NCI-H82 treated with DMSO at 0.1 percent for 48 hours (cell line): ENCODE measurements at regions not wholly inside any gene's neighbourhood (a gene's known extent, or its start where the extent isn't known, plus 50 kb on each side); places are given as distances from the start of the nearest gene placed in this dataset.

Source experiments
- DNase-seq: peaks from one replicate; lab custom pipeline; 2025; ENCODE audit not compliant: unreplicated experiment; lab: John Stamatoyannopoulos, UW

- no peak for DNase-seq
Observed at GRCh38 chr15:98139337-98139736, 178.8 kb downstream of the ARRDC4 start.

GRCh38 chr15:98142572-98142971 is 182.1 kb downstream of the ARRDC4 start:
- DNase-seq, result no peak

- no peak for DNase-seq
Observed at GRCh38 chr15:98143116-98143515, 182.6 kb downstream of the ARRDC4 start.

- no peak for DNase-seq
Observed at GRCh38 chr15:98144388-98144787, 183.9 kb downstream of the ARRDC4 start.

GRCh38 chr15:98146031-98146820 is 185.7 kb downstream of the ARRDC4 start:
- DNase-seq, result no peak

- no peak for DNase-seq
Observed at GRCh38 chr15:98147415-98147814, 186.9 kb downstream of the ARRDC4 start.

GRCh38 chr15:98150084-98150483 is 189.6 kb downstream of the ARRDC4 start:
- DNase-seq, result no peak

- no peak for DNase-seq
Observed at GRCh38 chr15:98150536-98150935, 190.0 kb downstream of the ARRDC4 start.

- no peak for DNase-seq
Observed at GRCh38 chr15:98151096-98151495, 190.6 kb downstream of the ARRDC4 start.

- no peak for DNase-seq
Observed at GRCh38 chr15:98152156-98152555, 191.7 kb downstream of the ARRDC4 start.

- no peak for DNase-seq
Observed at GRCh38 chr15:98154863-98155262, 194.4 kb downstream of the ARRDC4 start.

- no peak for DNase-seq
Observed at GRCh38 chr15:98155356-98155755, 194.9 kb downstream of the ARRDC4 start.

GRCh38 chr15:98160236-98160635 is 199.7 kb downstream of the ARRDC4 start:
- no peak for DNase-seq

GRCh38 chr15:98163319-98164045 is 203.0 kb downstream of the ARRDC4 start:
- DNase-seq, result no peak

GRCh38 chr15:98164571-98164970 is 204.1 kb downstream of the ARRDC4 start:
- no peak for DNase-seq

- no peak for DNase-seq
Observed at GRCh38 chr15:98164986-98165385, 204.5 kb downstream of the ARRDC4 start.

GRCh38 chr15:98167722-98168268 is 207.3 kb downstream of the ARRDC4 start:
- DNase-seq, result no peak

- DNase-seq, result no peak
Observed at GRCh38 chr15:98169551-98169950, 209.0 kb downstream of the ARRDC4 start.

GRCh38 chr15:98174286-98174685 is 213.8 kb downstream of the ARRDC4 start:
- DNase-seq, result peak; percentile 74

GRCh38 chr15:98174841-98175240 is 214.3 kb downstream of the ARRDC4 start:
- no peak for DNase-seq

GRCh38 chr15:98177966-98178592 is 217.6 kb downstream of the ARRDC4 start:
- peak; percentile 74 for DNase-seq

- DNase-seq, result no peak
Observed at GRCh38 chr15:98178861-98179260, 218.4 kb downstream of the ARRDC4 start.
